ENCODE measurements at regions not wholly inside any gene's neighbourhood (a gene's known extent, or its start where the extent isn't known, plus 50 kb on each side); places are given as distances from the start of the nearest gene placed in this dataset.
"Not testable (repeated sequence)": the region's sequence is repeated elsewhere in the genome, so short reads cannot be mapped to it uniquely, and the experiment has no call there.

DNA sequence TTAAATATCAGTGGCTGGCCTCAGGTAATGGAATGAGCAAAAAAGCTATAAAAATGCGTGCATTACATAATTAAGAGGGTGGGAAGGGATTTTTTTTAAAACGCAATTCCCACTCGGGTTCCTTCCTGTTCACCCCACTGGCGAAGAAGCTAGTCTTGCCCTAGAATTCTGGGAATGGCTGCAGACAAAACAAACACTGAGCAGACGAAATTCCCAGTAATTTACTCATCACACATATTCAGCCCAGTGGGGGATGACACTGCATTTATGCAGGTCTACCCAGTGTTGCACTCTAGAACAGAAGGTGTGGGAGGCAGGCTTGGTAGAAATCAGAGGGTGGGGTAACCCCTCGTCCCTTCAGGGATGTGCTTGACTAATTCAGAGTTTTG is 2695.0 kb upstream of the DEFB115 start:
- Histone ChIP-seq H3K4me1 (ENCODE audit: insufficient read depth, low read length) (no peaks in the 10 kb centered on the region; the same call in 1 of the 2 replicates), H3K4me3 (ENCODE audit: low read length) (no peak overlapping the region), H3K9ac (ENCODE audit: low read depth, low read length) (no peak overlapping the region), H3K36me3 (ENCODE audit: insufficient read depth, low read length) (peaks cover 3% of the 10 kb centered on the region; the same call in 1 of the 2 replicates), H3K27ac (ENCODE audit: low read depth, low read length) (no peak overlapping the region), H3K9me3 (ENCODE audit: insufficient read depth, low read depth, low read length) (peaks cover 74% of the 10 kb centered on the region), H3K27me3 (ENCODE audit: insufficient read depth, low read length) (no peaks in the 10 kb centered on the region)
- WGBS, result 66% methylated on average over 6 of the region's 6 CpGs

DNA sequence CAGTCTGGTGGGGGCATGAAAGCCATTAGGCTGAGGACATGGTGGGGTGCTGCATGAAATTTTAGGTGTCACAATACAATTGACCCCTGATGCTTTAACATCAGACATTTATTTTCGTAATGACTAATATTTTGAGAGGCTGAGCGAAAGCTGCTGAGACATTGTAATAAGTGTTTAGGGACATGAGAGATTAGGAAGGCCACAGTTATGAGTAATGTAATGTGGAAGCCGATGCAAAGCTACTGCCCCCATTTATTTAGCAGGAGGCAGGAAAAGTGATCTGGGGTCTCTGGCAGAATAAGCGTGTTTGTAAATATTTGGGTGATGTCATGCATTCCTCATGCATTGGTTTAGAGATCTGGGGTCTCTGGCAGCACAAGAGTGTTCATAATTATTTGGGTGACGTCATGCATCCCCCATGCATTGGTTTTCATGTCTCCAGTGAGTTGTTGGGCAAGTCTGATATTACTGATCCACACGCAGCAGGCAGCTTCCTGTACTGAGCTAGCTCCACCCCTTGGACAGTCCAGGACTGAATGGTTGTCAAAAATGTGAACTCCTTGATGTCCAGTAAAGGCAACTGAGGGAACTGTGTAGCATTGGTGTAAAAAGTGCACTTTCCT is 2694.5 kb upstream of the DEFB115 start:
- not testable (repeated sequence) for H3K4me3 ChIP-seq (ENCODE audit: low read length)

DNA sequence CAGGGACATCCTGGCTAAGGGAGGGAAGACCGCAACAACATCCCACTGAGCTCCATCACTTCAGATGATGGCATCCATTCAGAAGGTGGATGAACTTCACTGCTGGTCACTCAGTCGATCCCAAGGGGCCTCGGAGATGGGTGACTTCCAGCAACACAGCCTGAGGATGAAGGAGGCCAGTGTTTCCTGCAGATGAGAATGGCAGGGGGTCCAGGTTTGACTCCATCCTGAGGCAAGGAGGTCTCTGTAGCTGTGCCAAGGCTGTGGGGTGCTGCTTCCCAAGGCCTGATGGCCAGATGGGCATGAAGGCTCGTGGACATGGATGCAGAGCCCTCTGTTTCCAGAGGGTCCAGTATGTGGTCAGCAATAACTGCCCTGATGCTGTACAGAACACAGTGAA is 2693.4 kb upstream of the DEFB115 start:
- peaks cover 60% of the 10 kb centered on the region for H3K9me3 ChIP-seq (ENCODE audit: insufficient read depth, low read depth, low read length)
- WGBS, result 75% methylated on average over 4 of the region's 4 CpGs
- H3K36me3 ChIP-seq (ENCODE audit: insufficient read depth, low read length); H3K9ac ChIP-seq (ENCODE audit: low read depth, low read length); H3K4me3 ChIP-seq (ENCODE audit: low read length); H3K27ac ChIP-seq (ENCODE audit: low read depth, low read length); H3K27me3 ChIP-seq (ENCODE audit: insufficient read depth, low read length); H3K4me1 ChIP-seq (ENCODE audit: insufficient read depth, low read length): not testable (repeated sequence)

More for the DNA sequence above, 2694.5 kb upstream of the DEFB115 start:
- not testable (repeated sequence) for H3K36me3 ChIP-seq (ENCODE audit: insufficient read depth, low read length); H3K27ac ChIP-seq (ENCODE audit: low read depth, low read length); H3K4me1 ChIP-seq (ENCODE audit: insufficient read depth, low read length); H3K27me3 ChIP-seq (ENCODE audit: insufficient read depth, low read length); H3K9ac ChIP-seq (ENCODE audit: low read depth, low read length)
- H3K9me3 ChIP-seq (ENCODE audit: insufficient read depth, low read depth, low read length), result peaks cover 69% of the 10 kb centered on the region
- WGBS, result 71% methylated on average over 6 of the region's 6 CpGs

DNA sequence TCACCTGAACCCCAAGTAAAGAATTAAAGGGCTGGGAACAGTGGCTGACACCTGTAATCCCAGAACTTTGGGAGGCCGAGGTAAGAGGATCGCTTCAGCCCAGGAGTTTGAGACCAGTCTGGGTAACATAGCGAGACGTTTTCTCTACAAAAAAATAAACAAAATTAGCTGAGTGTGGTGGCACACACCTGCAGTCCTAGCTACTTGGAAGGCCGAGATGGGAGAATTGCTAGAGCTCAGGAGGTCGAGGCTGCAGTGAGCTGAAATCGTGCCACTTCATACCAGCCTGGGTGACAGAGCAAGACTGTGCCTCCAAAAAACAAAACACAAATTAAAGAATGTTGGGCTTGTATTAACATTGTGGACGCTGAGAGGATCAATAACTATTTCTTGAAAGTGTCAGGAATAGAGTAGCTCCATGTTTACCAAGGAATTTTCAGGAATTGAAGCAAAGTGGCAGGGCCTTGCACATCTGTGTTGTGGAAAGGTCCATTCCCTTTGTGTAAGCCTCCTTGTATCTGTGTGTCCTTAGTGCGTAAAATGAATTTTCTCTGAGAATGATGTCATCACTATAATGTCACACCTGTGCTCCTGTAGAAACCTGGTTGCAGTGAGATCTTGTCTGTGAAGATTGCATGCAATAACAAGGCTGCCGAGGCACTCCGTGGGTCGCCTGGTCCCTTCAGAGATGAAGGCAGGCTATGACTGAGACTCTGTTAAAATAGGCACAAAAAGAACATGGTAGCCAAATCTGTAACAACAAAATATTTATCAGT is 2692.6 kb upstream of the DEFB115 start:
- H3K27me3 ChIP-seq (ENCODE audit: insufficient read depth, low read length); H3K36me3 ChIP-seq (ENCODE audit: insufficient read depth, low read length); H3K4me3 ChIP-seq (ENCODE audit: low read length); H3K27ac ChIP-seq (ENCODE audit: low read depth, low read length); H3K4me1 ChIP-seq (ENCODE audit: insufficient read depth, low read length); H3K9ac ChIP-seq (ENCODE audit: low read depth, low read length): not testable (repeated sequence)
- H3K9me3 ChIP-seq (ENCODE audit: insufficient read depth, low read depth, low read length), result peaks cover 55% of the 10 kb centered on the region
- WGBS, result 72% methylated on average over 12 of the region's 12 CpGs

DNA sequence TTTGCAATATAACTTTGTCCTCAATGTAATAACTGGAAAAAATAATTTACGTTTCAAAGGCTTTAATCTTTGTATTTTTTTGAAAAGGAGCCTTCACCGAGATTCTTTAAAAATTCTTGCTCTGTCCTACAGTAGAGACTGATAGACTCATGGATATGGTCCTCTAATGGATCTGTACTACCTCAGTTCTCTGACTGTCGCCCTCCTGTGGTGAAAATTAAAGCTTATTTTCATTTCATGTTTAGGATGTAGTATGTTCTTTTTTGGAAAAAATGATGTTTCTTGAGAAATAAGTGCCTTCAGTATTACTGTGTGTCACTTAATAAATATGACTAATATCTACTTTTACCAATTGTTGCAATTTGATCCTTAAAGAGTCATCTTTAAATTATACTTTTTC is 2681.5 kb upstream of the DEFB115 start:
- not testable (repeated sequence) for H3K9ac ChIP-seq (ENCODE audit: low read depth, low read length); H3K9me3 ChIP-seq (ENCODE audit: insufficient read depth, low read depth, low read length); H3K27ac ChIP-seq (ENCODE audit: low read depth, low read length); H3K27me3 ChIP-seq (ENCODE audit: insufficient read depth, low read length); H3K4me3 ChIP-seq (ENCODE audit: low read length); H3K4me1 ChIP-seq (ENCODE audit: insufficient read depth, low read length); H3K36me3 ChIP-seq (ENCODE audit: insufficient read depth, low read length)
- WGBS, result no CpG with 5 or more reads among the region's 3 CpGs

DNA sequence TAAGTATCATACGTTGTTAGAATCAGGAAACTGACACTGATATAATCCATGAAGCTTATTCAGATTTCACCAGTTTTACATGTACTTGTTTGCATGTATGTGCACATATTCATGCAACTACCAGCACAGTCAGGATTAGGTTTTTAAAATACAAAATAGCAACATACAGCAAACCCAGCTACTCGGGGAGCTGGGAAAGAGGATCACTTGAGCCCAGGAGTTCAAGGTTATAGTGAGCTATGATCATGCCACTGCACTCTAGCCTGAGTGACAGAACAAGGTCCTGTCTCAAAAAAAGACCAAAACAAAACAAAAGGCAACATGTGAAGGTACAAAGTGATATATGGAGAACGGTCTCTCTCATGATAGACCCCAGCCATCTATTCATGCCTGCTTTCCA is 2665.8 kb upstream of the DEFB115 start:
- WGBS, result 95% methylated on average over 2 of the region's 3 CpGs
- H3K9ac ChIP-seq (ENCODE audit: low read depth, low read length); H3K4me1 ChIP-seq (ENCODE audit: insufficient read depth, low read length); H3K27me3 ChIP-seq (ENCODE audit: insufficient read depth, low read length); H3K4me3 ChIP-seq (ENCODE audit: low read length); H3K36me3 ChIP-seq (ENCODE audit: insufficient read depth, low read length); H3K27ac ChIP-seq (ENCODE audit: low read depth, low read length); H3K9me3 ChIP-seq (ENCODE audit: insufficient read depth, low read depth, low read length): not testable (repeated sequence)

DNA sequence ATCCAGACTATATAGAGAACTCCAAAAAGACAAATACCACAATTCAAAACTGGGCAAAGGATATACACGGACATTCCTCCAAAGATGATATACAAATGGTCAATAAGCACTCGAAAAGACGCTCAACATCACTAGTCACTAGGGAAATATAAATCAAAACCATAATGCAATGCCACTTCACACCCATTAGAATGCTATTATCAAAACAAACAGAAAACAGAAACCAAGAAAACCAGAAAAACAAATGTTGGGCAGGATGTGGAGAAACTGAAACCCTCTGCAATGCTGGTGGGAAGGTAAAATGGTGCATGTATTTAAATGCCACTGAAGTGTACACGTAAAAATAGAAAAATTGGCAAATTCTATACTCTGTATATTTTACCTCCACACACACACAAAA is 2664.1 kb upstream of the DEFB115 start:
- 100% methylated on average over 3 of the region's 4 CpGs for WGBS
- not testable (repeated sequence) for H3K9ac ChIP-seq (ENCODE audit: low read depth, low read length); H3K4me1 ChIP-seq (ENCODE audit: insufficient read depth, low read length); H3K9me3 ChIP-seq (ENCODE audit: insufficient read depth, low read depth, low read length); H3K27me3 ChIP-seq (ENCODE audit: insufficient read depth, low read length); H3K4me3 ChIP-seq (ENCODE audit: low read length); H3K27ac ChIP-seq (ENCODE audit: low read depth, low read length); H3K36me3 ChIP-seq (ENCODE audit: insufficient read depth, low read length)

DNA sequence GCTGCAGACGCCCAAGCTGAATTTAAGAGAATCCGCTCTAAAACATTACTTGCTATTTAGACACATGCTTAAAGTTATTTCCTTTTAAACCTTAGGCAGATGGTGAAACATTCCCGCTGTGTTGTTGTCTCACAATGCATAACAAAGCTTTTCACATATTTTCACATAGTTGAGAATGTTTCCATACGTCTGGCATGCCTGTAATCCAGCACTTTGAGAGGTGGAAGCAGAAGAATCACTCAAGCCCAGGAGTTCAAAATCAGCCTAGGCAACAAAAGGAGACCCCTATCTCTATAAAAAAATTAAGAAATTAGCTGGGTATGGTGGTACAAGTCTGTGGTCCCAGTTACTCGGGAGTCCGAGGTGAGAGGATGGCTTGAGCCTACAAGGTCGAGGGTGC is 2663.0 kb upstream of the DEFB115 start:
- H3K9me3 ChIP-seq (ENCODE audit: insufficient read depth, low read depth, low read length); H3K4me1 ChIP-seq (ENCODE audit: insufficient read depth, low read length); H3K36me3 ChIP-seq (ENCODE audit: insufficient read depth, low read length); H3K4me3 ChIP-seq (ENCODE audit: low read length); H3K27ac ChIP-seq (ENCODE audit: low read depth, low read length); H3K9ac ChIP-seq (ENCODE audit: low read depth, low read length); H3K27me3 ChIP-seq (ENCODE audit: insufficient read depth, low read length): not testable (repeated sequence)
- 71% methylated on average over 5 of the region's 7 CpGs for WGBS

DNA sequence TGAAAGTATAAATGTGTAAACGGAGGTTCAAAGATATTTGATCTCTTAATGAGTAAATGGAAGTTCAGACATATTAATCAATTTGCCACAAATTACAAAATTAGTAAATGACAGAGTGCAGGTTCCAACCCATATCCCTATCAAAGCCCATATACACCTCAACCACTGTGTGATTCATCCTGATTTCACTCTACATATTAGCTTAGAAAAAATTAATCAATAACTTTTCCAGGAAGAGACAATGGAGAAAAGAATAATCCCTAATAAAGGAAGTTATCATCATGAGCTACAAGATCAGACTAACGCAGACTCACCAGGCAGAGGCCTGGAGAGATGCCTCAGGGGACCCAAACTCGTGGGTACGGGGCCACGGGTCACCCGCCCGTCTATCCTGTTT is 2655.5 kb upstream of the DEFB115 start:
- H3K4me1 ChIP-seq (ENCODE audit: insufficient read depth, low read length); H3K36me3 ChIP-seq (ENCODE audit: insufficient read depth, low read length); H3K27ac ChIP-seq (ENCODE audit: low read depth, low read length); H3K27me3 ChIP-seq (ENCODE audit: insufficient read depth, low read length); H3K9me3 ChIP-seq (ENCODE audit: insufficient read depth, low read depth, low read length): not testable (repeated sequence)
- 14% methylated on average over 6 of the region's 7 CpGs for WGBS
- H3K4me3 ChIP-seq (ENCODE audit: low read length), result peak overlapping the region; percentile 89
- peak overlapping the region; percentile 85; the same call in 1 of the 2 replicates for H3K9ac ChIP-seq (ENCODE audit: low read depth, low read length)

DNA sequence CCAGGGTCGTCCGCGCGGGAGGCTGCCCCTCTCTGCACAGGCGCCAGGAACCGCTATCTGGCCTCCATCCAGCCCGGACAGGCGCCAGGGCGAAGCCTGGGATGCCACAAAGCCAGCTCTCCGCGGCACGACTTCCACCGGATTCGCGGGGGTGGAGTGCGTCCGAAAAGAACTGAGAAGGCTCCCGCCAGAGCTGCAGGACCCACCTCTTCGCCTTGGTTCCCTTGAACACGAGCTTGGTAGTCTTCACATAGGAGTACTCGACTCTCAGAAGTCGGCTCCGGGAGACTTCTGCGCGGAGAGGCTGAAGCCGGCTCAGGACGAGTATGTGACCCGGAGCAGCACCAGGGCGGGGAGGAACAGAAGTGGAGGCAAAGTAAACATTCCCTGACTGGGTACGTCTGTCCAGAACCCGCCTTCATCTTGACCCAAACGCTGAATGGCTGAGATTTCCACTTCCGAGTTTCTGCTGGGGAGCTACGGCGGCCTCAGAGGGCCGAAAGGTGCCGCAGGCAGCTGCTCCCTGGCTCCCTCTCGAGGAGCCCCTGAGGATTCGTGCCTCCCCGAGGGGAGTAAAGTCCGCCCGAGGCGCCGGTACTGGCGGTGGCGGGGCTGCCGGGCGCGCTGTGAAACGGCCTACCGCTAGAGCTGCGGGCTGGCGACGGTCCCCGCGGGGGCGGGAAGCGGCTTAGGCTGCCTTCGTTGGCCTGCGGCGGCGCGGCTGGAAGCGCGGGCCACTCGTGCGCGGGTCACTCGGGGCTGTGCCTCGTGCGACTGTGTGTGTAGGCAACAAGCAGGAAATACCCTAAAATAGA is 2654.9 kb upstream of the DEFB115 start:
- Histone ChIP-seq H3K27ac (ENCODE audit: low read depth, low read length) (peak overlapping the region; percentile 60; the same call in 1 of the 2 replicates), H3K4me3 (ENCODE audit: low read length) (peak overlapping the region; percentile 89), H3K9ac (ENCODE audit: low read depth, low read length) (peak overlapping the region; percentile 85)
- not testable (repeated sequence) for H3K9me3 ChIP-seq (ENCODE audit: insufficient read depth, low read depth, low read length); H3K27me3 ChIP-seq (ENCODE audit: insufficient read depth, low read length); H3K4me1 ChIP-seq (ENCODE audit: insufficient read depth, low read length); H3K36me3 ChIP-seq (ENCODE audit: insufficient read depth, low read length)
- WGBS, result 12% methylated on average over 71 of the region's 71 CpGs

DNA sequence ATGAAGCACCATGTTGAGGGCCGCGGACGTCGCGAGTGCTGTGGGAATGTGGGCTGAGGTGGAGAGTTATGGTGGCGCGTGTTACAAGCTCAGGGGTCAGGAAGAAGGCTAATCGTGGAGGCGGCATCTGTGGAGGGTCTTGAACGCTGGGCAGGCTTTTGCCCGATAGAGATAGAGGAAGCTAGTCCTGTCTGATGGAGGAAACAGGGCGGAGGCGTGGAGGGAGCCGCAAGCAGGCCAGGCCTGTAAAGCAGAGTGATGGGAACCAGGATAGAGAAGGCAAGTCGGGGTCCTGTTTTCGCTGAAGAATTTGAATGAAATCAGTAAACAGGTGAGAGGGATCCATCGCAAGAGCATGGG is 2654.3 kb upstream of the DEFB115 start:
- not testable (repeated sequence) for H3K9me3 ChIP-seq (ENCODE audit: insufficient read depth, low read depth, low read length); H3K27ac ChIP-seq (ENCODE audit: low read depth, low read length); H3K36me3 ChIP-seq (ENCODE audit: insufficient read depth, low read length); H3K4me1 ChIP-seq (ENCODE audit: insufficient read depth, low read length); H3K27me3 ChIP-seq (ENCODE audit: insufficient read depth, low read length)
- WGBS, result 74% methylated on average over 17 of the region's 17 CpGs
- peak overlapping the region; percentile 89 for H3K4me3 ChIP-seq (ENCODE audit: low read length)
- H3K9ac ChIP-seq (ENCODE audit: low read depth, low read length), result peak overlapping the region; percentile 85

All from HUES64 (cell line).